Keratinocyte (primary cell): ENCODE measurements at regions not wholly inside any gene's neighbourhood (a gene's known extent, or its start where the extent isn't known, plus 50 kb on each side); places are given as distances from the start of the nearest gene placed in this dataset.

ENCODE experiments used
- DNase-seq: peaks from one replicate; pipeline ENCODE4 v3.0.0-alpha.2; 2011; ENCODE audit warnings: low read depth, missing footprints, low spot score
- FAIRE-seq: peaks from 2 replicates; lab custom pipeline; 2011; peaks lifted over from hg19 to GRCh38; lab: Jason Lieb, UNC
- H2AFZ ChIP-seq: 2 replicates; pipeline ENCODE4 v1.6.0; 2012; ENCODE audit warnings: low read length, control low read depth, inconsistent platforms; ENCODE audit not compliant: control insufficient read depth
- H3K27ac ChIP-seq: 2 replicates; pipeline ENCODE4 v1.5.1; 2011; ENCODE audit warnings: low read length; ENCODE audit not compliant: control insufficient read depth, insufficient read depth
- H3K27me3 ChIP-seq: 3 replicates; pipeline ENCODE4 v1.6.0; 2011; ENCODE audit warnings: low read length; ENCODE audit not compliant: control insufficient read depth, insufficient read depth; ENCODE audit errors: extremely low read depth
- H3K36me3 ChIP-seq, 2 experiments: 2 replicates in 1 of 2; 3 replicates in 1 of 2; pipeline ENCODE4 v1.5.1; 2011; ENCODE audit warnings: low read length in 2 of 2, mild to moderate bottlenecking in 1 of 2; ENCODE audit not compliant: control insufficient read depth in 2 of 2, insufficient read depth in 2 of 2; ENCODE audit errors: extremely low read depth in 1 of 2
- H3K4me1 ChIP-seq: 3 replicates; pipeline ENCODE4 v1.5.1; 2011; ENCODE audit warnings: low read length; ENCODE audit not compliant: control insufficient read depth, insufficient read depth; ENCODE audit errors: extremely low read depth
- H3K4me2 ChIP-seq: 3 replicates; pipeline ENCODE4 v1.6.0; 2011; ENCODE audit warnings: low read depth, low read length; ENCODE audit not compliant: control insufficient read depth, insufficient read depth; ENCODE audit errors: extremely low read depth
- H3K4me3 ChIP-seq, 3 experiments: fragments of 200-600 bp in 1 of 3; sonication (generic) in 1 of 3; 2 replicates in 2 of 3; 3 replicates in 1 of 3; pipeline ENCODE4 v1.5.1; 2011 to 2016; ENCODE audit warnings: low read length in 3 of 3, mild to moderate bottlenecking in 3 of 3, control low read depth in 2 of 3, inconsistent platforms in 1 of 3, low read depth in 1 of 3, mixed read lengths in 1 of 3, mixed run types in 1 of 3, moderate library complexity in 1 of 3; ENCODE audit not compliant: control insufficient read depth in 2 of 3, insufficient read depth in 2 of 3; ENCODE audit errors: extremely low read depth in 1 of 3
- H3K79me2 ChIP-seq: 2 replicates; pipeline ENCODE4 v1.6.0; 2012; ENCODE audit warnings: low read length; ENCODE audit not compliant: control insufficient read depth, insufficient read depth
- H3K9ac ChIP-seq: 3 replicates; pipeline ENCODE4 v1.6.0; 2011; ENCODE audit warnings: low read length; ENCODE audit not compliant: control insufficient read depth, insufficient read depth; ENCODE audit errors: extremely low read depth
- H3K9me1 ChIP-seq: 3 replicates; pipeline ENCODE4 v1.6.0; 2011; ENCODE audit warnings: low read length; ENCODE audit not compliant: control insufficient read depth, insufficient read depth; ENCODE audit errors: extremely low read depth
- H3K9me3 ChIP-seq: 2 replicates; pipeline ENCODE4 v1.5.1; 2012; ENCODE audit warnings: low read depth, low read length; ENCODE audit not compliant: control insufficient read depth
- H4K20me1 ChIP-seq: 3 replicates; pipeline ENCODE4 v1.6.0; 2011; ENCODE audit warnings: low read length; ENCODE audit not compliant: control insufficient read depth, insufficient read depth; ENCODE audit errors: extremely low read depth
- CTCF ChIP-seq, 3 experiments: IDR thresholded peaks in 1 of 3; conservative IDR thresholded peaks in 1 of 3; optimal IDR thresholded peaks in 1 of 3; 2 replicates in 2 of 3; 3 replicates in 1 of 3; pipeline versions ENCODE3 to v1.5.1; 2011; ENCODE audit warnings: low read length in 3 of 3, mild to moderate bottlenecking in 3 of 3, moderate library complexity in 2 of 3, control low read depth in 1 of 3, inconsistent platforms in 1 of 3; ENCODE audit not compliant: insufficient read depth in 2 of 3; ENCODE audit errors: extremely low read depth in 1 of 3
- EZH2 ChIP-seq: IDR thresholded peaks from one replicate; pipeline ENCODE4 v1.6.1; 2012; ENCODE audit warnings: inconsistent platforms, mild to moderate bottlenecking, low read length, moderate library complexity
- dilution Hi-C: fragments of 300-500 bp; cut with MboI; formaldehyde crosslinking; loops from one replicate; pipeline ENCODE4 v1.7.0; 2020; ENCODE audit warnings: low sequenced_read_pairs; ENCODE audit not compliant: extremely low pct_ligation_motif_present

- FAIRE-seq = no peak
- no peak for DNase-seq
- no peak for TF ChIP-seq CTCF (optimal IDR thresholded peaks at IDR 0.05 in 1 of 3, IDR thresholded peaks at IDR 0.05 in 1 of 3, conservative IDR thresholded peaks at IDR 0.05 in 1 of 3; ENCODE audit: extremely low read depth in 1 of 3, insufficient read depth in 2 of 3, low read length in 3 of 3)
- TF ChIP-seq EZH2 = no peak
- no peaks in the 10 kb centered on the region for H3K9me1 ChIP-seq
- H3K79me2 ChIP-seq = no peaks in the 10 kb centered on the region
- H4K20me1 ChIP-seq = no peaks in the 10 kb centered on the region
- dilution Hi-C loops = no loop called here
- no peak overlapping the region for H2AFZ ChIP-seq
- H3K9ac ChIP-seq = no peak overlapping the region
- H3K27me3 ChIP-seq = no peaks in the 10 kb centered on the region
- H3K4me1 ChIP-seq = no peaks in the 10 kb centered on the region
- no peak overlapping the region for H3K27ac ChIP-seq
- no peaks in the 10 kb centered on the region for H3K36me3 ChIP-seq
- H3K4me2 ChIP-seq = no peak overlapping the region
- no peaks in the 10 kb centered on the region for H3K9me3 ChIP-seq
- no peak overlapping the region for H3K4me3 ChIP-seq
Observed at GRCh38 chr4:134308910-134309309, 107.3 kb upstream of the PABPC4L start.

DNA sequence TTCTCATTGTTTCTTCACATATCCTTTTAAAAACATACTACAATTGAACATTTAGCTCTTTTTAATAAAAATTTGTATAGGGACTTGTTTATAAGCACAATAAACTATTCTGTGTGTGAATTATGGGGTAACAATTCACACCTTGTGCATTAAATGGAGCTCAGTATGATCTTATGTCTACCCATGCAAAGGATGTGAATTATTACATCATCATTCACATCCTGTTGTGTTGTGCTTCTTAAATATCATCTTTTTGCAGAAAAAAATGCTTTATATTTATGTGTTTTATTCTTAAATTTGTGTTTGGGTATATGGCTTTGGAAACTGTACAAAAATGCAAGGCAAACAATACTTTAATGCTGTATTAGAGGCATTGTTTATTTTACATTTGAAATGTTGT lies 96.7 kb upstream of the PABPC4L start:
- dilution Hi-C loops = no loop called here
- no peaks in the 10 kb centered on the region for H3K27me3 ChIP-seq
- no peaks in the 10 kb centered on the region for H3K36me3 ChIP-seq
- DNase-seq = no peak
- H3K9ac ChIP-seq = no peak overlapping the region
- H2AFZ ChIP-seq = no peak overlapping the region
- no peaks in the 10 kb centered on the region for H3K9me3 ChIP-seq
- H3K4me2 ChIP-seq = no peak overlapping the region
- no peaks in the 10 kb centered on the region for H3K79me2 ChIP-seq
- H3K4me3 ChIP-seq = no peak overlapping the region
- H3K9me1 ChIP-seq = no peaks in the 10 kb centered on the region
- H4K20me1 ChIP-seq = no peaks in the 10 kb centered on the region
- TF ChIP-seq EZH2 = no peak
- TF ChIP-seq CTCF (optimal IDR thresholded peaks at IDR 0.05 in 1 of 3, IDR thresholded peaks at IDR 0.05 in 1 of 3, conservative IDR thresholded peaks at IDR 0.05 in 1 of 3; ENCODE audit: extremely low read depth in 1 of 3, insufficient read depth in 2 of 3, low read length in 3 of 3) = no peak
- no peak for FAIRE-seq
- no peaks in the 10 kb centered on the region for H3K4me1 ChIP-seq
- H3K27ac ChIP-seq = no peak overlapping the region
